Psoas muscle (tissue), 7 donors: ENCODE measurements at regions not wholly inside any gene's neighbourhood (a gene's known extent, or its start where the extent isn't known, plus 50 kb on each side); places are given as distances from the start of the nearest gene placed in this dataset.
A peak's percentile ranks its signal among the peaks of the same experiment; 100 is the strongest.

Experiments
- ATAC-seq, 4 donors: fragments of 200-7000 bp; cut with Tn5 transposase; one replicate each; pipeline ENCODE4 v1.9.1; 2020; ENCODE audit warnings: moderate library complexity in 3 of 4, mild to moderate bottlenecking in 2 of 4
- DNase-seq, 2 donors: peaks; one replicate each; pipeline ENCODE4 v3.0.0-alpha.2; 2020
- H3K27ac ChIP-seq: fragments of 200-600 bp; one replicate; pipeline ENCODE4 v1.8.0; 2022
- H3K27me3 ChIP-seq, 3 donors: fragments of 200-600 bp in 1 of 3; one replicate each; pipeline versions ENCODE4 v1.6.1 to v1.8.0; 2013 to 2022; ENCODE audit warnings: low read length in 2 of 3, mild to moderate bottlenecking in 2 of 3, moderate library complexity in 1 of 3; ENCODE audit not compliant: insufficient read depth in 3 of 3
- H3K36me3 ChIP-seq, 2 donors: fragments of 200-600 bp in 1 of 2; one replicate each; pipeline versions ENCODE4 v1.6.1 to v1.8.0; 2013 to 2022; ENCODE audit warnings: low read depth in 1 of 2, mild to moderate bottlenecking in 1 of 2, moderate library complexity in 1 of 2; ENCODE audit not compliant: insufficient read depth in 1 of 2
- H3K4me1 ChIP-seq: fragments of 200-600 bp; one replicate; pipeline ENCODE4 v1.8.0; 2022
- H3K4me3 ChIP-seq: fragments of 200-600 bp; one replicate; pipeline ENCODE4 v1.8.0; 2022; ENCODE audit warnings: mild to moderate bottlenecking
- H3K9me3 ChIP-seq: fragments of 200-600 bp; one replicate; pipeline ENCODE4 v1.8.0; 2022
- CTCF ChIP-seq: fragments of 200-600 bp; IDR thresholded peaks from one replicate; pipeline ENCODE4 v1.8.0; 2022; ENCODE audit warnings: antibody characterized with exemption
- whole genome bisulfite sequencing, 3 donors: extraction: QIAGEN DNeasy Blood & Tissue Kit; methylation state at CpG; one replicate each; pipeline versions ENCODE4 v1.1.6 to v1.1.7; 2013; 5-methylcytosine and 5-hydroxymethylcytosine counted together
- intact Hi-C, 2 donors: fragments of 100-400 bp; cut with DNase I; formaldehyde crosslinking; loops; one replicate each; pipeline versions ENCODE4 v1.11.0 to v1.14.2; 2022
- donor health status: healthy with polysubstance abuse.
- donor health status: DM: no; HTN: no; CAD: no; lungs with moderate emphysema.
- donor health status: Bipolar disorder and iron deficiency.
- donor health status: healthy.
- donor health status: DM: yes; HTN: yes; CAD: no.
- donor health status: DM: no; HTN: no; CAD: no.
- donor health status: DM: yes; HTN: yes; CAD: no.

GRCh38 chr5:96250782-96251181 is 182.3 kb downstream of the PCSK1 start:
- intact Hi-C loops, result loop anchor here in 1 of 2 donors (10.0 kb wide), 1 partner anchor 386 kb away; no protein-coding TSS in a partner anchor
- Histone ChIP-seq H3K27ac (no peak overlapping the region), H3K4me3 (no peak overlapping the region), H3K36me3 (no peaks in the 10 kb centered on the region), H3K27me3 (no peaks in the 10 kb centered on the region), H3K4me1 (no peaks in the 10 kb centered on the region), H3K9me3 (no peaks in the 10 kb centered on the region)
- ATAC-seq (no peak), DNase-seq (no peak)
- WGBS, 3 donors, result 82 to 98% (median 91%) methylated on average over 2 of the region's 2 CpGs
- TF ChIP-seq CTCF, result no peak

- intact Hi-C loops, result no loop called here
- H3K4me1 ChIP-seq, result no peaks in the 10 kb centered on the region
Measured at GRCh38 chr5:96248131-96248530, 184.9 kb downstream of the PCSK1 start.

DNA sequence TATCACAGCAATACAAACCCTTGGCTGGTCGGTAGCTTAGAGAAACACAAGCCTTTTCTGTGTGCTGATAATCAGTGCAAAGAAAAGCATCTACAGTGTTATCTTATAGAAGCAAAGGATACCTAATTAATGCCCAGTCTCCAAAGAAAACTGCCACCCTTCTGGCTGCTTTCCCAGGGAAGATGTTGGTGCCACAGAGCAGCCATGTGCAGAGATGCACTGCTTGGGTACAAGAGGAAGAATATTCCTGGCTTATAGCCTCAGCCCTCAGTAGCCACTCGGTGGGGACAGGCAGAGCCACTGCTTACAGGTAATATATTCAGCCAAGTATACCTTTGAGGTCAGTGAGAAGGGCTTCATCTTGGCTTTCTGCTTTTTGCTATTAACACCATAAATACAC is 185.3 kb downstream of the PCSK1 start:
- Histone ChIP-seq H3K9me3 (no peaks in the 10 kb centered on the region), H3K27me3 (no peaks in the 10 kb centered on the region), H3K27ac (peak overlapping the region; percentile 39), H3K4me3 (no peak overlapping the region), H3K36me3 (no peaks in the 10 kb centered on the region), H3K4me1 (no peaks in the 10 kb centered on the region)
- TF ChIP-seq CTCF, result no peak
- WGBS, 3 donors, result 12 to 29% (median 26%) methylated on average over 2 of the region's 2 CpGs
- ATAC-seq, result no peak
- DNase-seq, result no peak
- intact Hi-C loops, result no loop called here

More at GRCh38 chr5:96248131-96248530, 184.9 kb downstream of the PCSK1 start:
- Histone ChIP-seq H3K4me3 (no peak overlapping the region), H3K27ac (no peak overlapping the region), H3K27me3 (no peaks in the 10 kb centered on the region), H3K36me3 (no peaks in the 10 kb centered on the region), H3K9me3 (no peaks in the 10 kb centered on the region)
- 69 to 73% (median 69%) methylated on average over 3 of the region's 3 CpGs for WGBS, 3 donors
- DNase-seq (no peak), ATAC-seq (no peak)
- no peak for TF ChIP-seq CTCF

GRCh38 chr5:96247097-96247701 is 185.8 kb downstream of the PCSK1 start:
- 33 to 64% (median 39%) methylated on average over 4 of the region's 4 CpGs for WGBS, 3 donors
- H3K27ac ChIP-seq, result peak overlapping the region; percentile 39
- DNase-seq (no peak), ATAC-seq (peak; percentile 30 to 72 (median 66))
- intact Hi-C loops, result no loop called here
- H3K9me3 ChIP-seq, result no peaks in the 10 kb centered on the region
- no peaks in the 10 kb centered on the region for H3K27me3 ChIP-seq
- no peaks in the 10 kb centered on the region for H3K36me3 ChIP-seq
- no peak for TF ChIP-seq CTCF
- H3K4me3 ChIP-seq, result no peak overlapping the region
- H3K4me1 ChIP-seq, result no peaks in the 10 kb centered on the region
